ENCODE measurements at regions not wholly inside any gene's neighbourhood (a gene's known extent, or its start where the extent isn't known, plus 50 kb on each side); places are given as distances from the start of the nearest gene placed in this dataset.
A peak's percentile ranks its signal among the peaks of the same experiment; 100 is the strongest.

- TF ChIP-seq CTCF (IDR thresholded peaks at IDR 0.05) (no peak), EZH2 (IDR thresholded peaks at IDR 0.05) (no peak), EZH2phosphoT487 (IDR thresholded peaks at IDR 0.05) (peak; percentile 92)
Measured at GRCh38 chr13:67518785-67519184, 288.6 kb upstream of the PCDH9 start.

Data from neural progenitor cell (in vitro differentiated cells).